Occipital lobe (tissue), 1 donor: ENCODE measurements at regions not wholly inside any gene's neighbourhood (a gene's known extent, or its start where the extent isn't known, plus 50 kb on each side); places are given as distances from the start of the nearest gene placed in this dataset.

Experiments
- DNase-seq: peaks from one replicate; lab custom pipeline; 2025; lab: John Stamatoyannopoulos, UW

DNA sequence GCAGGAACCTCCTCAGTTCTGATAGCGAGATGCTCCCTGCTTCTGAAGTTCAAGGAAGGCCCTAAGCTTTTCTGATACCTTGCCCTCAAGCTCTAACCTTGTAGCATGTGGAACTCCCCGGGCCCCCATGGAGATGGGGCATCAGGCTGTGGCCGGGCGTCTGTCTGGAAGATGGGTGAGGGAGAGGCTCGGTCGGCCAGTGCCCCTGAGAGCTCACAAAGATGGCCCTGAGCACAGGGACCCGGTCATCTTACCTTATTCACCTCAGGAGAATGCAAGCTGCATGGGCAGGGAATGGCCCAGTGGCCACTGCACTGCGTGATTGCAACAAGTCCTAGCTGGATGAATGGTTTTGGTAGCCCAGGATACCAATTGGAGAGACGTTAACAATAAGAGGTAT, 830.3 kb downstream of the TBC1D22A start:
- no peak for DNase-seq

DNA sequence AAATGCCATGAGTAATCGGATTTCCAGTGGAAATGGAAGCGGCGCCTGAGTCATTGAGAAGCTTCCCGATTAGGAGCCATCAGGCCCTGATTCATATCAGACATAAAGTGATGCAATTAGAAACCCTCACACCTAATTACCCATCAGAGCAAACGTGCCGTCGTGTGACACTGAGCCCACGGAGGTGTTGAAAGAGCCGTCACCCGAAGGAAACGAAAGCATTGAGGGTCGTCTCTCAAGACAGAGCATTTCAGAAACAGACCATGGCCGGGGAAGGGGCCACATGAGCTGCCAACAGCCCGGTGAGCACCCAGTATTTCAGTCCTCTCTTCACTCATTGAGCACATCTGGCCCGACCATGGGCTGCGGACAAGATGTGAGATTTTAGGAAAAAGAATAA, 829.3 kb downstream of the TBC1D22A start:
- no peak for DNase-seq

DNA sequence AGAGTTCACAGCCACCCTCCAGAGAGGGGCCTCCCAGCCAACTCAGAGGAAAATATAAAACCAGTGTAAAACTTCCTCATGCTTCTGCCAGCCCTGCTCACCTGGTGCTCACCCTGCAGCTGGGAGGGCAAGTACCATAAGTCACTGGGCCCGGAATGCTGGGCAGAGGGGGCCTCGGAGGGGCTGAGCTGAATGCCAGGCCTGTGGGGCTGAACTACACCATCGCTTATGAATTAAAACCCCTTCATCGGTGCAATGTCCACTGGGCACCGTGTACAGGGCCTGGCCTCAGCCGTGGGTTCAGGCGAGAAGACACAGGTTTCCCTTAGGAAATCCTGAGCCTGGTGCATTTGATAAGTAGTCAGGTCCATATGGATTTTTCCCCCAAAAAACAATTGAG, 828.6 kb downstream of the TBC1D22A start:
- no peak for DNase-seq

DNA sequence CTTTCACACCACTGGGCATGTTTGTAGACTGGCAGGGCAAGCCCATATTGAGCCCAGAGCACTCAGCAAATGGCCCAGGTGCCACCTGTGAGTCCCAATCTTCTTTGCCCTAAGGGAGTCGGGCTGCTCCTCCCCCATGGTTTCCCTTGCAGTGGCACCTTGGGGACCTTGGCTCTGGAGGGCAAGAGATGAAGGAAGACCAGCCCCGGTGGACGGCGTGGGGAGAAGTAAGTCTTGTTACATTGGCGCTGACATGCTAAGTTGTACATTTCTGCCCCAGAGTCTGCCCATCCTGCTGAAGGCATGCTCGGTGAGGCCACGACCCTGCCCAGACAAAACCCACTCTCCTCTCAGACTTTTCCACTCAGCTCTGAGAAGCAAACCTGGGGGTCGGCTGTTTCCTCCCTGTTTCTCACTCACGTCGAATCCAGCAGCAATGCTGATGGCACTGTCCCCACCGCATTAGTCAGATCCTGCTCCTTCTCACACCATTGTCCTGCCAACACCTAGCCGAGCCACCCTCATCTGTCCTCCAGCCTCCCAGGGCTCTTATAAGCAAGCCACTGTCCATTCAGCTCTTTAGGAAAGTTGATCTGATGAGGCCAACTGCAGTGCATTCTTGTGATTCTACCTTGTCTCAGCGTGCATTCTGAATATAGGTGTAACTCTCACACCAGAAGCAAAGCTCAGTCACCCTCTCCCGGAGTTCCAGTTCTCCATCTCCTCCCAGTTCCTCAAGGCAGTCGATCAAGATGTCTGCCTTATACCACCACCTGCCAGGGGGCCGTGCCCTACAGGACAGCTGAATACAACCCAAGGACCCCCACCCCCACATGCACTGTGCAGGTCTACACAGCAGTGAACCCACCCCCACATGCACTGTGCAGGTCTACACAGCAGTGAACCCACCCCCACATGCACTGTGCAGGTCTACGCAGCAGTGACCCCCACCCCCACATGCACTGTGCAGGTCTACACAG, 827.1 kb downstream of the TBC1D22A start:
- no peak for DNase-seq

DNA sequence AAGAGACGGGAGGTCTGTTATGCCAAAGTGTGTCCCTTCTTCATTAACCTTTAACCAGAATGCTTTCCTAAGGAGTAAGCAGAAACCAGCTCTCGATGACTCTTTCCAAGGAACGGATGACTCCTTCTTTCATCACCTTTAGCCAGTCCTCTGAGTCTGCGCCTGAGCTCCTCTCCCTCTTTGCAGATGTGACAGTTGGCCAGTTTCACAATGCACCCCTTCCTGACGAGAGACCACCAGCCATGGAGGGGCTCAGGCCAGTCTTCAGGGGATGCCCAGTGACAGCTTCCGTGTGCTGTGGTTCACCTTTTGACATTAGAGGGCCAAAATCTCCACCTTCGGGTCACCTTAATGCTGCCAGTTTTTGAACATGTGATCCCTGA, 826.1 kb downstream of the TBC1D22A start:
- DNase-seq: no peak

DNA sequence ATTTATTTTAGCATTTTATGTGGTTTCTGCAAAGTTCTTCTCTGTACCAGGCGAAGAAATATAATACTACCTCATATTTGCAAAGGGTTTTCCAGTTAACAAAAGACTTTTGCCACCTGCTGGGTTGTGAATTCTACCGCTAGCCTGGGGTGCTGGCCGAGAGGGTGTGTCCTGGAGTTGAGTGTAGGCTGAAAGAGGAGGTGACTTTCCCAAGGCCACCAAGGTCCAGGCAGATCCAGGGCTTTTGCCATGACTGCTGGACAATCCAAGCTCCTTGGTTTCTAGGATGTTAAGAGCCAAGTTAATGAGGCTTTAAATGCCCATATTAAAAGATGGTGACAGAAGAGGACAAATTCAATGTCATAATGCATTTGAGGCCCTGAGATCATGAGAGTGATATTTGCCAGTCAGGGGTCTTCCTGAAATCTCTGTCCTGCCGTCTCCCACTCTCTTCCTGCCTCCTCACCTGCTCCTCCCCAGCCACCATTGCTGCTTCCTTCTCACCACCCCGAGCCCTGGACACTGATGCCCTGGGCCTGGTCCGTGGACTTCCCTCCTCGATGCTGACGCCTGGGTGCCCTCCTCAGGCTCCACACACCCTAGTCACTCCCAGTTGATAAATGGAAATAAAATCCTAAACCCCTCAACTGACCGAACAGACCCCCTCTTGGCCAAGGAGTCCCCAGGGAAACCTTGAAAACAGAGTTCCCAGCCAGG, 825.6 kb downstream of the TBC1D22A start:
- no peak for DNase-seq

DNA sequence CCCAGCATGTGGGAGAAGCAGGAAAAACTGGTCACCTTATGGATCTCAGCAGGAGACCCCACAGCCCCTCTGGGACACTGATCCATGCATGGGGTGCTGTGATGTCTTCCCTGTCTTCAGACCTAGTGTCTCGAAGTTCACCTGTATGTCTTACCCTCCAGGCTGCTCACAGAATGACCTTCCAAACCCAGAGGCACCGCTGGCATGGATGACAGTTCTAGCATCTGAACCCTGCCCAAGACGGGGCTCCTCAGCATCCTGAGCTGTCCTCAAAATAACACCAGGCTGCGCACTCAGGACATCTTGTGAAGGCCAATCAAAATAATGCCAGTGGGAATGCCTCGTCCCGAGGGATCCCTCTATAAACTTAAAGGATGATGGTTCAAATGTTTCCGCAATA, 824.9 kb downstream of the TBC1D22A start:
- no peak for DNase-seq

DNA sequence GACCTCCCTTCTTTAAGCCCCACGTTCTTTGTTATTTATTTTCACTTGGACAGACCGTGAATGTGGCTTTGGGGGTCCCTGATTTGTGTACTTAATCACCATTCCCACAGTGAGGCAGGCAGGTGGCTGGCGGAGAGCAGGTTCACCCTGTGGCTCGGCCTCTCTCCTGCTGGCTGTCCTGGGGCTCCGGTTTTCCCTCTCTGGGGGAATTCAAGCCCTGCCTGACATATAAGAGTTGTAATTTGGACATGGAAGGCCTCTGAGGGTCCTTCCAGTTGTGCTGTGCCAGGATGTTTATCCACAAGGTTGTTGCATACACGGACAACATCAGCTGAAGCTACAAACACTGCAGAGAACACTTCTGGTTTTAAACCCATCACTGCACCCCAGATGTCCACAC, 824.5 kb downstream of the TBC1D22A start:
- no peak for DNase-seq

DNA sequence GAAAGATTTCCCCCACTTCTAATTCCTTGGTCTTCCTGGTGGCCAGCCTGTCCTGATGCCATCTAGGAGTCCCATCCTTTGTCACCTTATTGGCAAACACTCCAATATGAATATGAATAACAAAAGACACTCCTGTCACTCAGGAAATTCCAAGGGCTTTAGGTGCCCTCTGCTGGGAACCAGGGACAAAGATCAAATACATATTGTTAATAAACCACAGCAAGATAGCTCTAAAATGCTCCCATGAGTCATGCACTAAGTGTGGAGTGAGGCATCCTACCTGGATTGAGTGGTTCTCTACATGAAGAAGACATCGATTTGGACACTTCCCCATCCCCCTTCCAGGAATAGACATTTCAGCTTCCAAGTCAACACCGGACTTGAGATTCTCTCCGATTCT, 823.6 kb downstream of the TBC1D22A start:
- no peak for DNase-seq

DNA sequence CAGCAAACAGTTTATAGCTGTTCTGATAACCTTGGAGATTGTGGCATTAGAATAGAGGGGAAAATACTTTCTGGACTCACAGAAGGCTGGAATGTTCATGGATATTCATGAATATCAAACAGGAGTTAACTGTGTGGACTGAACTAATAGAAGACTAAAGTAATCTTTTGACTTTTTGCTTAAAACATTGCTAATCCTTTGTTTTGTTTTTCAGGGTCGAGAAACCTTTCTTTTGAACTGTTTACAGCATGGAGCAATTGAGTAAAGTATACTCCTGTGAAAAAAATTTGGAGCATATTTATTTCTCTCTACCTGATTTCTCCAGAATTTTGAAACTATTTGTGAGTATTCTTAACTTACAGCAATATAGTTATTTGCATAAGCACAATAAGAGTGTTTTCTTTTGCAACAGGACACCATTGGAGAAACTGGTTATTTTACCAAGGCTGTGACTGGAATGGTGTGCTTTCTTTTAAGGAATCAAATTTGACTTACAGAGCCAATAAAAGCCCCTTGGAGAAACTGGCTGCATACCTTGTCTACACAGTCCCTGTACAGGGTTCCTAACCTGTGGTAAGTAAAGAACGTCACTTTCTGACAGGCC, 821.6 kb downstream of the TBC1D22A start:
- DNase-seq: no peak

DNA sequence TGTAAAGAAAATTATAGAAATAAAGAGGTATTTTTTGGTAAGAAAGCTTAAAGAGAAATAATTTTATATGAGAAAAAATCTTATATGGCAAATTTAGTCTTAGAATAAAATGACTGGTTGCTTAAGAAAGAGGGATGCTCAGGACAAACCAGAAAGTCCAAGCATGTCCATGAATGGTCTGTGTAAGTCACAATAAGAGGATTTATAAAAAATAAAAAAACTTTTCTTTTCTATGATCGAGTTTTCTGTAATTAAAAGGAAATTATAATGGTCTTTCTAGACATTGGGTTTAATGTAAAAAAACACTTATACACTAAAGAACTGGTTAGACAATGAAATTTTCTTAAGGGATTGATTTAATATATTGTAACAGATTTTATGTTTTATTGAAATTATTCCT, 819.6 kb downstream of the TBC1D22A start:
- DNase-seq: no peak

DNA sequence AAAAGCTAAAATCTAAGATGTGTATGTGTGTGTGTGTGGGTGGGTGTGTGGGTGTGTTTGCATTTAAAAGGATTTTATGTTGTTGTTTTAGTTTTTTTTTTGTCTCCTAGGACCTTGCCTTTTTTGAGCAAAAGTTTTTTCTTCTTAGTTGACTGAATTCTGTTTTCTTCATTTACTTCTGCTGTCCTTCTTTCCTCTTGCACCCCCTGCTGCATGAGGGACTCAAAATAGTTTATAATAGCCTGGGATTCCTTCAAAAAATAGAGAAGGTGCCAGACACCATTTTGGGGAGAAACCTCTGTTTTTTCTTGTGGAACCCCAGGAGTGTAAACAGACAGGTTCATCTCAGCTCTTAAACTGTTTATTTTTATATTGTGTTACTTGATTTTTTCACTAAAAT, 817.7 kb downstream of the TBC1D22A start:
- no peak for DNase-seq

DNA sequence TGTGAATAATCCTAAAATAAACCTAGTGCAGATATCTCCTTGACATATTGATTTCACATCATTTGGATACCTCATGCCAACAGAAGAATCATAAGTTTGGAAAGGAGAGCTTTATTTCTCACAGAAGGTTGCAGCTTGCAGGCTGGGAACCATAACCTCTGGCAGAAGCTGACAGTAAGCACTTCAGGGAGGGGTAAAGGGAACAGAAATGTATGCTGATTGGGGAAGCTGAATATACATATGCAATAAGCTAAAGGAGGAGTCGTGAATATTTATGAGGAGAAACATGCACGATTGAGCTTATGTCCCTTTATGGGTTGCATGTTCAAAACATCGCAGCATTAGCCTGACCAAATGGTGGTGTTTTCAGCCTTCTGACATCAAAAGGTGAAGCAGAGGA, 814.5 kb downstream of the TBC1D22A start:
- no peak for DNase-seq

DNA sequence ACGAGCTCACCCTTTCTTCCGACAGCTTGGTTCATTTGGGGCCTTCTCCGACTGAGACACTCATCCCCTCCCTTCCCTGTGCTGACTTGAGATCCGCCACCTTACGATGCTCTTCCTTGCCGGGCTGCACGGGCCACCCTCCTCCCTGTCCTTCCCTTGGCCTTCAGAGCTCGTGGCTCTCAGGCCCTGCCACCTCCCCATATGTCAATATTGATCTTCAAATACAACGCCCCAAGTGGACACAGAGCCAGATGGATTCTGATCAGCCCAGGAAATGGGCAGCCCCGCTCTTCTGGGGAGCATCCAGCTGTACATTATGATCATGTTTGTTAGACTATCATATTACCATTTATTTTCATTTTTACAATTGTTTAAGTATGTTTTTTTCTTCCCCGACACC, 812.8 kb downstream of the TBC1D22A start:
- DNase-seq: no peak

DNA sequence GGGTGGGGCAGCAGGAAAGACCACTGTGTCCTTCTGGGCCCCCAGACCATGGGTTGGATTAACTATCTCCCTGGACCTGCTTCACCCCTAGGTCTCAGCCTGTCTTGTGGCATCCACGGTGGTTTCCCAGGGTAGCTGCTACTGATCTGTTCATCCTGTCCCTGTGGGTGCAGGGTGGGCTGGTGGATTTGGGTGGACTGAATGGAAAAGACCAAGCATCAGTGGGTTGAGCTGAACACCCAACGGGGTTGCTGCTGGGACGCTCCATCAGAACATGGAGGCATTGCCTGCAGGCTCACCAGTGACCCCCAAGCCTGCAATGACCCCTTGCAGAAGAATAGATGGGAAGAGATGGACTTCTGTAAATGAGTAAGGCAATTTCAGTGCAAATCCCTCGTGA, 812.1 kb downstream of the TBC1D22A start:
- DNase-seq: no peak

DNA sequence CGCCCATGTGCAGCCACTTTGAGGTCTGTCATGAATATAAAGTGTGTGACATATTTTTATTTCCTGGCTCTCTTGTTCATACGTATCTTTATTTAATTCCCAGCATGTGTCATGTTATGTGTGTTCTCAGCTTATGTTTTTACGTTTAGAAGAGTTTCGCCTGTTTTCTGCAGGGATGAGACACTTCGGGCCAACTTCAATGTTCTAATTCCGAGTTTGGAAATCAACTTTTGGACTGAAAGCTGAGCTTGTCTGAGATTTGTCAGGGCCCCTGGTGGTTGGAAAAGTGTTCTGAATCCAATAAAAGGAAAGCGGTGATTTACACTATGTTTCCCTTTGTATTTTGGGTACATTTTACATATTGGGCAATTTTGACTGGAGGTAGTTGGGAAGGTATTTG, 810.7 kb downstream of the TBC1D22A start:
- DNase-seq: no peak

DNA sequence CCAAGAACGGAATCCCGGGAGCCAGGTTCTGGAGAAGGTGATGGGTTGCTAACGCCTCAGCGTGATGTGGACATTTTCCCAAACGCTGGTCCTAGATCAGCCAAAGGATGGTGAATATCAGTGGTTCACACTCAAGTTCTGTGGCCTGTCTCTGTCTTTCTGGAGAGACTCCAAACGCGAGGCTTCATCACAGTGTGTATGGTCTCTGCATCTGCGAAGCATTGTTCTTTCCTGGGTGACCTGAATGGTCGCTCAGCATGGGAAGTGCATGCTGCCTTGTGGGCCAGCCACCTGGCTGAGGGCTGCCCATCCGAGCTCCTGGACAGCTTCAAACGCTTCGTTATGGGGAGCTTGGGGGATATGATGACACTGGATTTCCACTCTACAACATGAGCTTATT, 810.0 kb downstream of the TBC1D22A start:
- no peak for DNase-seq

DNA sequence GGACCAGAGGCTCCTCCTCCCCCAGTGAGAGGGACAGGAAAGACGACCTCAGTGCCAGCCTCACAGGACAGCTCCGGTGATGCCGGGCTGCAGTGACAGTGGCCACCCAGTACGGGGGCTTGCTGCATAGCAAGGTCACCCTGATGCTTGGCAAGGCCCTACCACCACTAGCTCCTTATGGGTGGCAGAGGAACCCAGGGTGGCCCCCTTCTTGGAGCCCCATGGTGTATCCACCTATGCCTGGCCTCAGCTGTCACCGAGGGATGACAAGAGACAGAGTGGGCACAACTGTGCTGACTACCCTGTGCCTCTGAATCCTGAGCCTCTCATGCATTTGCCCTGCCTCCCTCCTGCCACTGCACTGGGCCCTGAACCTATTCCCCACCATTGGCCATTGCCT, 809.2 kb downstream of the TBC1D22A start:
- no peak for DNase-seq

DNA sequence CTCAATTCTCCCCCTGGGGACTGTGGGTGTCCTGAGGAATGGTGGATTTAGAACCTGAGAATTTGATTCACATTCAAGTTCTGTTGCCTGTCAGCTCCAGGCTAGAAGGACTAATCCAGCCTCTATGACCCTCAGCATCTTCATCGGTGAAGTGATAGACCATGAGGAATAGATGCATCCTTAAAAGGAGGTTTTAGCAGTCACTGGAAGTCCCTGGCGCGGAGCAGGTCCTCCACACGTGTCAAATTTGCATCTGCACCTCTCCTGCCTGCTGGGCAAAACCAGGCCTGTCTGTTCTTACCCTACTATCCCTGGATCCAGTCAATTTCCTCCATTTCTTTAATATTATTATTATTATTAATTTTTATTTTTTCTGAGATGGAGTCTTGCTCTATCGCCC, 808.4 kb downstream of the TBC1D22A start:
- no peak for DNase-seq

DNA sequence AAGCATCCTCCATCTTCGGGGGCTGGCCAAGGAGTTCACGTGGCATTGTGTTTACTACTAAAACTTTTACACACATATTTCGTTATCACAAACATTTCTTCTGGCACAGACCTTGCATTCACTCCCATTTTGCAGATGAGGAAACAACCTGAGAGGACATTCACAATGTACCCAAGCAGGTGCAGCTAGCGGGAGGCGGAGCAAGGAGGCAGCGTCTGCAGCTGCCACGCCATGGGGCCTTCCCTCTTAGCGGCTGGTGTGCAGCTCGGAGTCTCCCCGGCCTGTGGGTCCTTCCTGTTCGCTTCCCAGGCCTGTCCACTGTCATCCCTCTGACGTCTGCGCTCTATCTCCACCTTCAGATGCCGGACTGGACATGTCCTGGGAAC, 807.8 kb downstream of the TBC1D22A start:
- no peak for DNase-seq

DNA sequence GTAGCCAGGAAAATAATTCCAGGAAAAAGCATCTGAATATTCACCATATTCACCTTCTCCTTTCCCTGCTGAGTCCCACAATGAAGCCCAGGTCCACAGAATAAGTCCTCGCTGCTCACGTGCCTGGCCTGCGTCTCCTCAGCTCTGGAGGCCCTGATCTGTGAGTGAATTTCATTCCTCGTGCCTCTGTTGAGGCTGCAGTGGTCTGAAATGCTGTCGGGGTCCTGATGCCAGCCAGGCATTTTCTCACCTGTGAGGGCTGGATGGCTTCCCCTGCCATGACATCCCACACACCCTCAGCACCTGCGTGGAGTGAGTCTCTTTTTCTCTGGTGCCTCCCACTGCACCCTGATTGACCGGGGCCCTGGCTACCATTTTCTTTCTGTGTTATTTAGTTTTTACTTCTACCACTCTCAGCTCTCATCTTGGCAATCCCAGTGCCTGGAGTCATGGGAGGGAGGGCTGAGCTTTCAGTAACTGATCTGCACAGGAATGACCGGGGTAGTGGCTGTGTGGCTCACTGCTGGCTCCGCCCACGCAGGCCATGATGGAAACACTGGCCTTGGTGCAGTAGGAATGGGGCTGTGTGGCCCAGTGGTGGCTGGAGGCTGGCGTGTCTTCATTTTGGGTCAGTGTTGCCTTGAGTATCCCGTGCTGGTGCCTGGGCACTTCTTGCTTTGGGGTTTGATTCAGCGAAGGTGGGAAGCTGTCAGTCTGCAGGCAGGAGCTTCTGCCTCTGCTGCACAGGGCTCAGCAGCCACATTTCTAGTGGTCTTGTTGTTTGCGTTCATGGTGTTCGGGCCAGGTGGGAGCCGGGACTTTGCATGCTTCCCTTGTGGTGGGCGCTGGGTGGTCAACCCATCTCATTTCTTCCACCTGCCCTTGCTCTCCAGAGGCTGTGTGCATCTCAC, 807.2 kb downstream of the TBC1D22A start:
- DNase-seq: no peak
